K562 (cell line): ENCODE measurements at regions not wholly inside any gene's neighbourhood (a gene's known extent, or its start where the extent isn't known, plus 50 kb on each side); places are given as distances from the start of the nearest gene placed in this dataset.

Experiments used
- ATAC-seq: fragments of 200-7000 bp; cut with Tn5 transposase; 3 replicates; pipeline ENCODE4 v1.9.1; 2020; ENCODE audit warnings: moderate library complexity
- BruUV-seq: library from RNA; stranded (reverse); fragments of 400-500 nt; replicated peaks from 2 replicates; lab custom pipeline; 2021; lab: Mats Ljungman, UMichigan
- CTCF ChIA-PET: fragments of 300-600 bp; formaldehyde crosslinking; extraction: SDS; loops from one replicate; lab custom pipeline; 2021; ENCODE audit warnings: low intra/inter-chr PET ratio; lab: Yijun Ruan, JAX
- POLR2A ChIA-PET: fragments of 300-600, 350-650 bp; sonication (Branson Sonifier 250); formaldehyde crosslinking; extraction: SDS; loops from one replicate; lab custom pipeline; 2021; ENCODE audit warnings: antibody characterized with exemption, inconsistent platforms; lab: Yijun Ruan, JAX
- DNase-seq, 4 experiments: peaks; one replicate each; pipeline versions ENCODE4 v3.0.0 to v3.0.0-alpha.2; 2011 to 2018; ENCODE audit warnings: low spot score in 3 of 4, mixed read lengths in 3 of 4; ENCODE audit errors: extremely low read depth in 1 of 4
- FAIRE-seq: peaks from 2 replicates; lab custom pipeline; 2011; peaks lifted over from hg19 to GRCh38; lab: Jason Lieb, UNC
- H2AFZ ChIP-seq: 2 replicates; pipeline ENCODE4 v1.6.0; 2011; ENCODE audit warnings: low read depth, low read length, control low read depth, inconsistent platforms
- H3K27ac ChIP-seq: fragments of 200-600 bp; 3 replicates; pipeline ENCODE4 v1.8.0; 2011; ENCODE audit warnings: low read depth, mild to moderate bottlenecking, control low read depth, inconsistent platforms, low read length, moderate library complexity, mixed read lengths; ENCODE audit errors: extremely low read depth
- H3K27me3 ChIP-seq, 2 experiments: fragments of 300-600 bp in 1 of 2; 2 replicates in 1 of 2; 3 replicates in 1 of 2; pipeline versions ENCODE4 v1.6.0 to v1.8.0; 2011; ENCODE audit warnings: inconsistent platforms in 2 of 2, low read length in 2 of 2, mild to moderate bottlenecking in 1 of 2, mixed read lengths in 1 of 2, moderate library complexity in 1 of 2; ENCODE audit not compliant: control insufficient read depth in 2 of 2, insufficient read depth in 2 of 2
- H3K36me3 ChIP-seq: fragments of 300-600 bp; 3 replicates; pipeline ENCODE4 v1.8.0; 2011; ENCODE audit warnings: mild to moderate bottlenecking, low read length, inconsistent platforms; ENCODE audit not compliant: control insufficient read depth, insufficient read depth
- H3K4me1 ChIP-seq, 2 experiments: fragments of 200-600 bp in 1 of 2; replicated peaks in 1 of 2; 2 replicates in 1 of 2; 3 replicates in 1 of 2; pipeline versions ENCODE4 v1.5.1 to v1.8.0; 2011; ENCODE audit warnings: inconsistent platforms in 2 of 2, low read length in 2 of 2, mild to moderate bottlenecking in 1 of 2, mixed read lengths in 1 of 2, moderate library complexity in 1 of 2; ENCODE audit not compliant: control insufficient read depth in 2 of 2, insufficient read depth in 2 of 2
- H3K4me2 ChIP-seq: 2 replicates; pipeline ENCODE4 v1.6.1; 2011; ENCODE audit warnings: low read length, control low read depth, inconsistent platforms, mixed read lengths; ENCODE audit not compliant: insufficient read depth
- H3K4me3 ChIP-seq: fragments of 200-600 bp; sonication (generic), shearing (Covaris generic); 2 replicates; pipeline ENCODE4 v1.5.1; 2016; ENCODE audit warnings: control low read depth, inconsistent platforms
- H3K79me2 ChIP-seq: fragments of 200-600 bp; 3 replicates; pipeline ENCODE4 v1.8.0; 2011; ENCODE audit warnings: low read length, inconsistent platforms; ENCODE audit not compliant: control insufficient read depth, insufficient read depth
- H3K9ac ChIP-seq, 2 experiments: 2 replicates each; pipeline versions ENCODE4 v1.6.0 to v1.6.1; 2011; ENCODE audit warnings: low read depth in 2 of 2, low read length in 2 of 2, control low read depth in 1 of 2, inconsistent platforms in 1 of 2, mild to moderate bottlenecking in 1 of 2, mixed read lengths in 1 of 2; ENCODE audit not compliant: insufficient read depth in 1 of 2
- H3K9me1 ChIP-seq: one replicate; pipeline ENCODE4 v1.6.0; 2011; ENCODE audit warnings: inconsistent platforms, mild to moderate bottlenecking, low read length, moderate library complexity; ENCODE audit not compliant: control insufficient read depth, insufficient read depth
- H3K9me3 ChIP-seq: replicated peaks from 2 replicates; pipeline ENCODE4 v1.5.1; 2011; ENCODE audit warnings: low read depth, low read length, inconsistent platforms; ENCODE audit not compliant: control insufficient read depth, insufficient read depth
- H4K20me1 ChIP-seq: replicated peaks from 2 replicates; pipeline ENCODE4 v1.6.1; 2011; ENCODE audit warnings: low read length, inconsistent platforms, mixed read lengths; ENCODE audit not compliant: control insufficient read depth, insufficient read depth
- DDX20 ChIP-seq: fragments of 450-650 bp; IDR thresholded peaks from 2 replicates; pipeline ENCODE4 v1.6.1; 2016; ENCODE audit warnings: missing genetic modification characterization, low read depth, mild to moderate bottlenecking, missing compliant biosample characterization, moderate library complexity
- ELF2 ChIP-seq: fragments of 250-450 bp; sonication (Bioruptor Pico); IDR thresholded peaks from 2 replicates; pipeline ENCODE4 v1.5.0; 2021; ENCODE audit warnings: mild to moderate bottlenecking
- EZH2 ChIP-seq: IDR thresholded peaks from 2 replicates; pipeline ENCODE4 v1.6.1; 2012; ENCODE audit warnings: low read depth, mild to moderate bottlenecking, inconsistent platforms, low read length, borderline replicate concordance
- FOS ChIP-seq: IDR thresholded peaks from 3 replicates; pipeline ENCODE4 v1.6.1; 2011; ENCODE audit not compliant: insufficient read length; ENCODE audit errors: extremely low read depth
- HDAC3 ChIP-seq: fragments of 450-650 bp; IDR thresholded peaks from 2 replicates; pipeline ENCODE4 v1.6.1; 2018; ENCODE audit warnings: borderline replicate concordance, mild to moderate bottlenecking, moderate library complexity; ENCODE audit not compliant: partially characterized antibody
- MAFG ChIP-seq: fragments of 450-650 bp; conservative IDR thresholded peaks from 2 replicates; pipeline ENCODE4 v1.6.1; 2016; ENCODE audit warnings: missing genetic modification characterization, missing compliant biosample characterization
- ZFPM2 ChIP-seq: fragments of 250-450 bp; sonication (Bioruptor Pico); IDR thresholded peaks from 2 replicates; pipeline ENCODE4 v1.5.1; 2022; ENCODE audit warnings: mild to moderate bottlenecking
- ZNF23 ChIP-seq: fragments of 250-450 bp; sonication (Bioruptor Pico); IDR thresholded peaks from 2 replicates; pipeline ENCODE4 v1.4.0; 2020; ENCODE audit warnings: mild to moderate bottlenecking
- ZNF407 ChIP-seq: fragments of 450-650 bp; IDR thresholded peaks from 2 replicates; pipeline ENCODE4 v1.6.1; 2016; ENCODE audit warnings: low read depth
- WGBS: fragments of 100-300 bp; shearing (Covaris generic); methylation state at CpG from one replicate; pipeline ENCODE4 v1.1.6; 2016; ENCODE audit warnings: low coverage, mixed read lengths; ENCODE audit not compliant: insufficient coverage; ENCODE audit errors: missing lambda C conversion rate; 5-methylcytosine and 5-hydroxymethylcytosine counted together
- in situ Hi-C: fragments of 300-500 bp; cut with MboI; formaldehyde crosslinking; loops from 4 replicates; pipeline ENCODE4 v1.15.0; 2018; ENCODE audit warnings: inconsistent platforms, mixed read lengths
- intact Hi-C: fragments of 100-400 bp; cut with micrococcal nuclease; formaldehyde crosslinking; loops from 2 replicates; pipeline ENCODE4 v1.14.2; 2022

- in situ Hi-C loops: no loop called here
- DNase-seq (no peak), ATAC-seq (no peak)
- CTCF ChIA-PET: no interaction called here
- no peaks in the 10 kb centered on the region for H3K4me1 ChIP-seq
- no peaks in the 10 kb centered on the region for H3K9me1 ChIP-seq
- TF ChIP-seq ZFPM2: no peak
- TF ChIP-seq FOS: no peak
- no peak for TF ChIP-seq HDAC3
- TF ChIP-seq DDX20 (tag): no peak
- TF ChIP-seq, all 486 proteins: peak for 0
- no peak overlapping the region for H3K27ac ChIP-seq
- no peak overlapping the region for H2AFZ ChIP-seq
- no peaks in the 10 kb centered on the region; the same call in 1 of the 2 replicates for H4K20me1 ChIP-seq
- WGBS: 0% methylated on average over 4 of the region's 4 CpGs
- H3K4me3 ChIP-seq: no peak overlapping the region
- no peaks in the 10 kb centered on the region for H3K9me3 ChIP-seq
- H3K4me2 ChIP-seq: no peak overlapping the region
- no peaks in the 10 kb centered on the region for H3K36me3 ChIP-seq
- H3K27me3 ChIP-seq: 0 out of 5 replicates have a peak, but pooled peaks cover 0 to 9% of the 10 kb centered on the region in 2 experiments
- no peak overlapping the region for H3K9ac ChIP-seq
- intact Hi-C loops: no loop called here
- no peak for FAIRE-seq
- POLR2A ChIA-PET: interaction anchor here (0.7 kb wide), 1 partner anchor 182 kb away, joined by 3 read pairs; no protein-coding TSS in a partner anchor
- H3K79me2 ChIP-seq: no peaks in the 10 kb centered on the region
- BruUV-seq: no TSS peak
Measured at GRCh38 chr16:66054095-66054494, 312.4 kb upstream of the CDH5 start.

- Histone ChIP-seq H3K27ac (no peak overlapping the region), H3K4me3 (no peak overlapping the region), H3K4me2 (no peak overlapping the region), H3K9me3 (no peaks in the 10 kb centered on the region), H3K4me1 (no peaks in the 10 kb centered on the region), H3K79me2 (no peaks in the 10 kb centered on the region), H3K36me3 (no peaks in the 10 kb centered on the region), H3K27me3 (0 out of 5 replicates have a peak, but pooled peaks cover 0 to 9% of the 10 kb centered on the region in 2 experiments), H4K20me1 (no peaks in the 10 kb centered on the region; the same call in 1 of the 2 replicates), H3K9ac (no peak overlapping the region), H2AFZ (no peak overlapping the region), H3K9me1 (no peaks in the 10 kb centered on the region)
- POLR2A ChIA-PET: no interaction called here
- FAIRE-seq (no peak), ATAC-seq (no peak), DNase-seq (no peak)
- in situ Hi-C loops (no loop called here), intact Hi-C loops (no loop called here)
- CTCF ChIA-PET: no interaction called here
- no TSS peak for BruUV-seq
- 0% methylated on average over 2 of the region's 2 CpGs for WGBS
- TF ChIP-seq ZNF407: no peak
- TF ChIP-seq ELF2: no peak
- TF ChIP-seq EZH2: no peak
- TF ChIP-seq MAFG (tag): no peak
- no peak for TF ChIP-seq ZNF23 (CRISPR knock-in tag)
Measured at GRCh38 chr16:66052745-66053144, 313.7 kb upstream of the CDH5 start.
